H1 (cell line): ENCODE measurements at regions not wholly inside any gene's neighbourhood (a gene's known extent, or its start where the extent isn't known, plus 50 kb on each side); places are given as distances from the start of the nearest gene placed in this dataset.
"Not testable (repeated sequence)": the region's sequence is repeated elsewhere in the genome, so short reads cannot be mapped to it uniquely, and the experiment has no call there.

Source experiments
- CTCF ChIA-PET: fragments of 300-600 bp; sonication (Branson Sonifier 250); formaldehyde crosslinking; loops from one replicate; lab custom pipeline; 2021; ENCODE audit not compliant: partially characterized antibody; lab: Charles Lee
- POLR2A ChIA-PET: fragments of 300-600 bp; sonication (Branson Sonifier 250); formaldehyde crosslinking; loops from one replicate; lab custom pipeline; 2021; ENCODE audit warnings: inconsistent platforms; ENCODE audit not compliant: partially characterized antibody; lab: Charles Lee
- DNase-seq, 2 experiments: peaks; one replicate each; pipeline versions ENCODE4 v3.0.0 to v3.0.0-alpha.2; 2010 to 2022; ENCODE audit warnings: low spot score in 2 of 2, low read depth in 1 of 2, mixed read lengths in 1 of 2
- FAIRE-seq: peaks from 2 replicates; lab custom pipeline; 2011; peaks lifted over from hg19 to GRCh38; lab: Jason Lieb, UNC
- H2AFZ ChIP-seq: 2 replicates; pipeline ENCODE4 v1.8.1; 2012; ENCODE audit warnings: low read length, inconsistent platforms
- H2AK5ac ChIP-seq: 2 replicates; pipeline ENCODE4 v1.6.1; 2013; ENCODE audit warnings: low read depth, low read length
- H2BK120ac ChIP-seq: replicated peaks from 2 replicates; pipeline ENCODE3; 2013; ENCODE audit warnings: low read depth, low read length, inconsistent platforms
- H2BK12ac ChIP-seq: 2 replicates; pipeline ENCODE4 v1.6.1; 2013; ENCODE audit warnings: low read depth, low read length
- H2BK15ac ChIP-seq: 2 replicates; pipeline ENCODE4 v1.6.1; 2013; ENCODE audit warnings: low read length
- H2BK20ac ChIP-seq: 2 replicates; pipeline ENCODE4 v1.6.1; 2013; ENCODE audit warnings: low read length
- H2BK5ac ChIP-seq: 2 replicates; pipeline ENCODE4 v1.6.1; 2013; ENCODE audit warnings: low read depth, low read length
- H3K14ac ChIP-seq: 2 replicates; pipeline ENCODE4 v1.6.1; 2013; ENCODE audit warnings: inconsistent platforms; ENCODE audit not compliant: insufficient read length
- H3K18ac ChIP-seq: 2 replicates; pipeline ENCODE4 v1.6.1; 2013; ENCODE audit warnings: low read length; ENCODE audit errors: extremely low read depth
- H3K23ac ChIP-seq: 2 replicates; pipeline ENCODE4 v1.6.1; 2013; ENCODE audit warnings: inconsistent platforms; ENCODE audit not compliant: insufficient read length
- H3K23me2 ChIP-seq: 2 replicates; pipeline ENCODE4 v1.6.1; 2013; ENCODE audit warnings: low read depth, low read length
- H3K27ac ChIP-seq: 2 replicates; pipeline ENCODE4 v1.6.1; 2011; ENCODE audit warnings: low read depth, low read length, inconsistent platforms
- H3K27me3 ChIP-seq, 4 experiments: replicated peaks in 1 of 4; 1 replicate in 1 of 4; 2 replicates in 3 of 4; pipeline versions ENCODE4 v1.6.1 to v1.8.1; 2011 to 2013; ENCODE audit warnings: low read length in 3 of 4, mild to moderate bottlenecking in 3 of 4, inconsistent platforms in 2 of 4, mixed read lengths in 2 of 4, moderate library complexity in 1 of 4; ENCODE audit not compliant: control insufficient read depth in 3 of 4, insufficient read depth in 3 of 4; ENCODE audit errors: extremely low read depth in 1 of 4
- H3K36me3 ChIP-seq, 4 experiments: 2 replicates each; pipeline versions ENCODE4 v1.6.1 to v1.8.1; 2011 to 2013; ENCODE audit warnings: mild to moderate bottlenecking in 4 of 4, low read length in 3 of 4, moderate library complexity in 2 of 4, control low read depth in 1 of 4, inconsistent platforms in 1 of 4; ENCODE audit not compliant: insufficient read depth in 4 of 4, control insufficient read depth in 2 of 4
- H3K4ac ChIP-seq: replicated peaks from 2 replicates; pipeline ENCODE3; 2013; ENCODE audit warnings: low read length, low read depth, mixed read lengths, inconsistent platforms; ENCODE audit not compliant: insufficient read length
- H3K4me1 ChIP-seq, 4 experiments: replicated peaks in 1 of 4; 1 replicate in 1 of 4; 2 replicates in 3 of 4; pipeline versions ENCODE4 v1.6.1 to v1.8.1; 2011 to 2013; ENCODE audit warnings: low read length in 3 of 4, inconsistent platforms in 2 of 4, mixed read lengths in 1 of 4; ENCODE audit not compliant: insufficient read depth in 4 of 4, control insufficient read depth in 3 of 4
- H3K4me2 ChIP-seq, 2 experiments: 2 replicates each; pipeline versions ENCODE4 v1.6.1 to v1.8.1; 2011 to 2013; ENCODE audit warnings: low read depth in 2 of 2, low read length in 2 of 2, control low read depth in 1 of 2, inconsistent platforms in 1 of 2, mild to moderate bottlenecking in 1 of 2; ENCODE audit not compliant: insufficient read depth in 1 of 2
- H3K4me3 ChIP-seq, 4 experiments: fragments of 200-600, 300-600 bp in 1 of 4; sonication (generic), shearing (Covaris generic), sonication (Bioruptor Twin) in 1 of 4; 2 replicates each; pipeline versions ENCODE4 v1.5.1 to v1.8.1; 2011 to 2016; ENCODE audit warnings: low read length in 4 of 4, low read depth in 3 of 4, control low read depth in 2 of 4, inconsistent platforms in 2 of 4, mild to moderate bottlenecking in 2 of 4, mixed read lengths in 1 of 4, moderate library complexity in 1 of 4; ENCODE audit not compliant: insufficient read depth in 2 of 4; ENCODE audit errors: extremely low read depth in 1 of 4
- H3K56ac ChIP-seq: replicated peaks from 2 replicates; pipeline ENCODE3; 2013; ENCODE audit warnings: low read depth, mild to moderate bottlenecking, mixed read lengths, low read length, inconsistent platforms; ENCODE audit not compliant: insufficient read length
- H3K79me1 ChIP-seq: 2 replicates; pipeline ENCODE4 v1.6.1; 2013; ENCODE audit warnings: low read depth, low read length, control low read depth
- H3K79me2 ChIP-seq, 2 experiments: 2 replicates each; pipeline versions ENCODE4 v1.6.1 to v1.8.1; 2012 to 2013; ENCODE audit warnings: low read length in 2 of 2, mild to moderate bottlenecking in 2 of 2, inconsistent platforms in 1 of 2; ENCODE audit not compliant: insufficient read depth in 2 of 2, control insufficient read depth in 1 of 2
- H3K9ac ChIP-seq, 4 experiments: replicated peaks in 1 of 4; 1 replicate in 1 of 4; 2 replicates in 3 of 4; pipeline versions ENCODE4 v1.6.1 to v1.8.1; 2011 to 2013; ENCODE audit warnings: low read depth in 3 of 4, low read length in 3 of 4, control low read depth in 2 of 4, mild to moderate bottlenecking in 2 of 4, moderate library complexity in 2 of 4, inconsistent platforms in 1 of 4; ENCODE audit errors: extremely low read depth in 1 of 4
- H3K9me3 ChIP-seq, 2 experiments: 2 replicates each; pipeline versions ENCODE4 v1.6.1 to v1.8.1; 2012 to 2013; ENCODE audit warnings: mild to moderate bottlenecking in 2 of 2, moderate library complexity in 2 of 2, control low read depth in 1 of 2, inconsistent platforms in 1 of 2, low read depth in 1 of 2, low read length in 1 of 2, mixed read lengths in 1 of 2; ENCODE audit not compliant: insufficient read depth in 2 of 2
- H4K20me1 ChIP-seq, 2 experiments: replicated peaks in 1 of 2; 2 replicates each; pipeline versions ENCODE3 to v1.8.1; 2011 to 2013; ENCODE audit warnings: inconsistent platforms in 2 of 2, low read length in 2 of 2, mild to moderate bottlenecking in 1 of 2; ENCODE audit not compliant: insufficient read depth in 2 of 2, control insufficient read depth in 1 of 2
- H4K5ac ChIP-seq: 2 replicates; pipeline ENCODE4 v1.6.1; 2013; ENCODE audit warnings: low read length, low read depth, mixed read lengths, inconsistent platforms; ENCODE audit not compliant: insufficient read length
- H4K8ac ChIP-seq: 2 replicates; pipeline ENCODE4 v1.8.0; 2013; ENCODE audit warnings: mild to moderate bottlenecking, moderate library complexity, low read length, inconsistent platforms; ENCODE audit not compliant: insufficient read depth; ENCODE audit errors: extremely low read depth
- H4K91ac ChIP-seq: replicated peaks from 2 replicates; pipeline ENCODE3; 2013; ENCODE audit warnings: low read length, mixed read lengths, inconsistent platforms; ENCODE audit not compliant: insufficient read length
- WGBS, 2 experiments: shearing (Covaris generic) in 1 of 2; methylation state at CpG; one replicate each; pipeline versions ENCODE4 v1.1.6 to v1.1.7; 2013 to 2015; ENCODE audit warnings: low lambda C conversion rate in 2 of 2, mixed read lengths in 2 of 2, inconsistent platforms in 1 of 2, low coverage in 1 of 2, missing lambda C conversion rate in 1 of 2; ENCODE audit not compliant: insufficient replicate concordance in 2 of 2, insufficient coverage in 1 of 2, insufficient read length in 1 of 2; ENCODE audit errors: extremely low coverage in 1 of 2, missing lambda C conversion rate in 1 of 2; 5-methylcytosine and 5-hydroxymethylcytosine counted together

GRCh38 chr7:131808156-131808555 is 251.7 kb upstream of the PODXL start:
- H3K4ac ChIP-seq, H3K4me1 ChIP-seq, H3K56ac ChIP-seq, H3K36me3 ChIP-seq, H2BK15ac ChIP-seq, H2BK5ac ChIP-seq, H3K27ac ChIP-seq, H3K4me3 ChIP-seq, H2BK120ac ChIP-seq, H3K23me2 ChIP-seq, H3K79me2 ChIP-seq, DNase-seq, H3K79me1 ChIP-seq, H3K23ac ChIP-seq, H3K9ac ChIP-seq, H2AFZ ChIP-seq, H3K4me2 ChIP-seq, H2AK5ac ChIP-seq, FAIRE-seq, H3K18ac ChIP-seq, H3K9me3 ChIP-seq, H4K20me1 ChIP-seq, H4K8ac ChIP-seq, H3K14ac ChIP-seq, H4K91ac ChIP-seq, H4K5ac ChIP-seq, POLR2A ChIA-PET, H2BK12ac ChIP-seq, H2BK20ac ChIP-seq, H3K27me3 ChIP-seq: not testable (repeated sequence)
- WGBS, 2 experiments: 85% methylated on average over 8 of the region's 8 CpGs; no CpG with 5 or more reads in 1 of the 2 experiments
- CTCF ChIA-PET: interaction anchor here (1.3 kb wide), 1 partner anchor 22 kb away, joined by 3 read pairs; no protein-coding TSS in a partner anchor
